ENCODE measurements at regions not wholly inside any gene's neighbourhood (a gene's known extent, or its start where the extent isn't known, plus 50 kb on each side); places are given as distances from the start of the nearest gene placed in this dataset.
A peak's percentile ranks its signal among the peaks of the same experiment; 100 is the strongest.

GRCh38 chr1:59125676-59126320 lies 171.1 kb upstream of the FGGY start:
- Histone ChIP-seq H3K4me1 (ENCODE audit: insufficient read depth, low read length) (peaks cover 15% of the 10 kb centered on the region), H3K36me3 (ENCODE audit: insufficient read depth, low read length) (no peaks in the 10 kb centered on the region), H3K27me3 (ENCODE audit: insufficient read depth, low read length, poor library complexity, severe bottlenecking) (no peaks in the 10 kb centered on the region), H3K27ac (ENCODE audit: low read depth, low read length) (no peak overlapping the region), H3K9me3 (ENCODE audit: low read length) (no peaks in the 10 kb centered on the region), H3K4me3 (ENCODE audit: low read length) (no peak overlapping the region)
- POLR2A ChIA-PET: no interaction called here
- no peak for DNase-seq
- CTCF ChIA-PET: no interaction called here
- Mint-ChIP-seq H3K36me3 (peaks cover 0 to 3% (median 0%) of the 10 kb centered on the region in 3 donors), H3K4me3 (peak overlapping the region in 4 of 7 donors; percentile 41 to 51 (median 42)), H3K9me3 (no peaks in the 10 kb centered on the region), H3K4me1 (peaks cover 16 to 21% (median 17%) of the 10 kb centered on the region in 3 donors), H3K27ac (peak overlapping the region in 2 of 8 donors; percentile 11 to 17), H3K27me3 (peaks cover 18 to 23% of the 10 kb centered on the region in 2 donors)

- no peak overlapping the region for H3K27ac Mint-ChIP-seq
- POLR2A ChIA-PET: no interaction called here
- CTCF ChIA-PET: no interaction called here
Observed at GRCh38 chr1:59126366-59126765, 170.5 kb upstream of the FGGY start.

GRCh38 chr1:59128239-59128736 lies 168.6 kb upstream of the FGGY start:
- no peak for DNase-seq
- POLR2A ChIA-PET: no interaction called here
- H3K9me3 ChIP-seq (ENCODE audit: low read length): no peaks in the 10 kb centered on the region
- no peaks in the 10 kb centered on the region for H3K9me3 Mint-ChIP-seq
- CTCF ChIA-PET: no interaction called here
- H3K4me3 ChIP-seq (ENCODE audit: low read length): no peak overlapping the region
- H3K4me3 Mint-ChIP-seq: no peak overlapping the region
- H3K36me3 ChIP-seq (ENCODE audit: insufficient read depth, low read length): no peaks in the 10 kb centered on the region
- H3K27me3 Mint-ChIP-seq: peaks cover 23 to 28% of the 10 kb centered on the region in 2 donors
- H3K27me3 ChIP-seq (ENCODE audit: insufficient read depth, low read length, poor library complexity, severe bottlenecking): no peaks in the 10 kb centered on the region
- no peak overlapping the region for H3K27ac Mint-ChIP-seq
- peaks cover 16 to 21% (median 17%) of the 10 kb centered on the region in 3 donors for H3K4me1 Mint-ChIP-seq
- H3K27ac ChIP-seq (ENCODE audit: low read depth, low read length): no peak overlapping the region
- peaks cover 0 to 3% (median 0%) of the 10 kb centered on the region in 3 donors for H3K36me3 Mint-ChIP-seq
- H3K4me1 ChIP-seq (ENCODE audit: insufficient read depth, low read length): peaks cover 15% of the 10 kb centered on the region

More at GRCh38 chr1:59126366-59126765, 170.5 kb upstream of the FGGY start:
- Histone ChIP-seq H3K4me1 (ENCODE audit: insufficient read depth, low read length) (peaks cover 15% of the 10 kb centered on the region), H3K9me3 (ENCODE audit: low read length) (no peaks in the 10 kb centered on the region), H3K36me3 (ENCODE audit: insufficient read depth, low read length) (no peaks in the 10 kb centered on the region), H3K4me3 (ENCODE audit: low read length) (no peak overlapping the region), H3K27ac (ENCODE audit: low read depth, low read length) (no peak overlapping the region), H3K27me3 (ENCODE audit: insufficient read depth, low read length, poor library complexity, severe bottlenecking) (no peaks in the 10 kb centered on the region)
- Mint-ChIP-seq H3K9me3 (no peaks in the 10 kb centered on the region), H3K27me3 (peaks cover 21 to 23% of the 10 kb centered on the region in 2 donors), H3K36me3 (peaks cover 0 to 3% (median 0%) of the 10 kb centered on the region in 3 donors), H3K4me1 (peaks cover 16 to 21% (median 17%) of the 10 kb centered on the region in 3 donors), H3K4me3 (no peak overlapping the region)
- DNase-seq: no peak

GRCh38 chr1:59128784-59129227 lies 168.1 kb upstream of the FGGY start:
- peaks cover 16 to 21% (median 17%) of the 10 kb centered on the region in 3 donors for H3K4me1 Mint-ChIP-seq
- H3K9me3 ChIP-seq (ENCODE audit: low read length): no peaks in the 10 kb centered on the region
- CTCF ChIA-PET: no interaction called here
- H3K4me3 ChIP-seq (ENCODE audit: low read length): no peak overlapping the region
- DNase-seq: no peak
- H3K27ac Mint-ChIP-seq: no peak overlapping the region
- no peak overlapping the region for H3K27ac ChIP-seq (ENCODE audit: low read depth, low read length)
- no peaks in the 10 kb centered on the region for H3K9me3 Mint-ChIP-seq
- H3K27me3 Mint-ChIP-seq: peaks cover 22 to 28% of the 10 kb centered on the region in 2 donors
- H3K27me3 ChIP-seq (ENCODE audit: insufficient read depth, low read length, poor library complexity, severe bottlenecking): no peaks in the 10 kb centered on the region
- POLR2A ChIA-PET: no interaction called here
- no peak overlapping the region for H3K4me3 Mint-ChIP-seq
- H3K36me3 Mint-ChIP-seq: peaks cover 0 to 3% (median 2%) of the 10 kb centered on the region in 3 donors
- no peaks in the 10 kb centered on the region for H3K36me3 ChIP-seq (ENCODE audit: insufficient read depth, low read length)
- H3K4me1 ChIP-seq (ENCODE audit: insufficient read depth, low read length): peaks cover 15% of the 10 kb centered on the region

- no peaks in the 10 kb centered on the region for H3K9me3 Mint-ChIP-seq
- no peak overlapping the region for H3K27ac ChIP-seq (ENCODE audit: low read depth, low read length)
- no peak for DNase-seq
- H3K36me3 ChIP-seq (ENCODE audit: insufficient read depth, low read length): no peaks in the 10 kb centered on the region
- no peak overlapping the region for H3K4me3 ChIP-seq (ENCODE audit: low read length)
- H3K9me3 ChIP-seq (ENCODE audit: low read length): no peaks in the 10 kb centered on the region
- no peaks in the 10 kb centered on the region for H3K4me1 Mint-ChIP-seq
- peaks cover 12 to 26% of the 10 kb centered on the region in 2 donors for H3K27me3 Mint-ChIP-seq
- no peak overlapping the region for H3K4me3 Mint-ChIP-seq
- H3K36me3 Mint-ChIP-seq: peaks cover 0 to 3% (median 2%) of the 10 kb centered on the region in 3 donors
- no peaks in the 10 kb centered on the region for H3K4me1 ChIP-seq (ENCODE audit: insufficient read depth, low read length)
- no peak overlapping the region for H3K27ac Mint-ChIP-seq
- no peaks in the 10 kb centered on the region for H3K27me3 ChIP-seq (ENCODE audit: insufficient read depth, low read length, poor library complexity, severe bottlenecking)
- ChIA-PET POLR2A (no interaction called here), CTCF (no interaction called here)
Observed at GRCh38 chr1:59132295-59132694, 164.6 kb upstream of the FGGY start.

GRCh38 chr1:59133997-59134396 lies 162.9 kb upstream of the FGGY start:
- Mint-ChIP-seq H3K9me3 (no peaks in the 10 kb centered on the region), H3K27me3 (peaks cover 6 to 19% of the 10 kb centered on the region in 2 donors), H3K4me1 (no peaks in the 10 kb centered on the region), H3K27ac (no peak overlapping the region), H3K36me3 (peaks cover 0 to 2% (median 0%) of the 10 kb centered on the region in 3 donors), H3K4me3 (no peak overlapping the region)
- Histone ChIP-seq H3K36me3 (ENCODE audit: insufficient read depth, low read length) (no peaks in the 10 kb centered on the region), H3K4me1 (ENCODE audit: insufficient read depth, low read length) (no peaks in the 10 kb centered on the region), H3K4me3 (ENCODE audit: low read length) (no peak overlapping the region), H3K9me3 (ENCODE audit: low read length) (no peaks in the 10 kb centered on the region), H3K27ac (ENCODE audit: low read depth, low read length) (no peak overlapping the region), H3K27me3 (ENCODE audit: insufficient read depth, low read length, poor library complexity, severe bottlenecking) (no peaks in the 10 kb centered on the region)
- no peak for DNase-seq
- ChIA-PET POLR2A (no interaction called here), CTCF (no interaction called here)

GRCh38 chr1:59135761-59136255 lies 161.1 kb upstream of the FGGY start:
- Histone ChIP-seq H3K4me3 (ENCODE audit: low read length) (no peak overlapping the region), H3K36me3 (ENCODE audit: insufficient read depth, low read length) (no peaks in the 10 kb centered on the region), H3K27ac (ENCODE audit: low read depth, low read length) (no peak overlapping the region), H3K27me3 (ENCODE audit: insufficient read depth, low read length, poor library complexity, severe bottlenecking) (no peaks in the 10 kb centered on the region), H3K4me1 (ENCODE audit: insufficient read depth, low read length) (no peaks in the 10 kb centered on the region), H3K9me3 (ENCODE audit: low read length) (no peaks in the 10 kb centered on the region)
- Mint-ChIP-seq H3K9me3 (no peaks in the 10 kb centered on the region), H3K4me3 (no peak overlapping the region), H3K36me3 (peaks cover 0 to 2% (median 0%) of the 10 kb centered on the region in 3 donors), H3K27me3 (peaks cover 7 to 19% of the 10 kb centered on the region in 2 donors), H3K27ac (no peak overlapping the region), H3K4me1 (no peaks in the 10 kb centered on the region)
- ChIA-PET POLR2A (no interaction called here), CTCF (no interaction called here)
- DNase-seq: no peak

- no peaks in the 10 kb centered on the region for H3K9me3 ChIP-seq (ENCODE audit: low read length)
Observed at GRCh38 chr1:59136541-59137275, 160.2 kb upstream of the FGGY start.

More at GRCh38 chr1:59136541-59137275, 160.2 kb upstream of the FGGY start:
- no peaks in the 10 kb centered on the region for H3K27me3 ChIP-seq (ENCODE audit: insufficient read depth, low read length, poor library complexity, severe bottlenecking)
- H3K4me3 ChIP-seq (ENCODE audit: low read length): no peak overlapping the region
- no peaks in the 10 kb centered on the region for H3K36me3 ChIP-seq (ENCODE audit: insufficient read depth, low read length)
- H3K27me3 Mint-ChIP-seq: peaks cover 8 to 14% of the 10 kb centered on the region in 2 donors
- POLR2A ChIA-PET: no interaction called here
- peaks cover 0 to 2% (median 0%) of the 10 kb centered on the region in 3 donors for H3K36me3 Mint-ChIP-seq
- no peak for DNase-seq
- H3K9me3 Mint-ChIP-seq: no peaks in the 10 kb centered on the region
- H3K4me1 Mint-ChIP-seq: no peaks in the 10 kb centered on the region
- no peak overlapping the region for H3K27ac Mint-ChIP-seq
- no peak overlapping the region for H3K4me3 Mint-ChIP-seq
- H3K4me1 ChIP-seq (ENCODE audit: insufficient read depth, low read length): no peaks in the 10 kb centered on the region
- CTCF ChIA-PET: no interaction called here
- no peak overlapping the region for H3K27ac ChIP-seq (ENCODE audit: low read depth, low read length)
